A673 (cell line): ENCODE measurements at regions not wholly inside any gene's neighbourhood (a gene's known extent, or its start where the extent isn't known, plus 50 kb on each side); places are given as distances from the start of the nearest gene placed in this dataset.
"Not testable (repeated sequence)": the region's sequence is repeated elsewhere in the genome, so short reads cannot be mapped to it uniquely, and the experiment has no call there.

Source experiments
- BruUV-seq: library from RNA; stranded (reverse); fragments of 400-500 nt; replicated peaks from 2 replicates; lab custom pipeline; 2021; lab: Mats Ljungman, UMichigan
- CTCF ChIA-PET: fragments of 300-600 bp; sonication (Branson Sonifier 250); formaldehyde crosslinking; loops from one replicate; lab custom pipeline; 2022; ENCODE audit warnings: antibody characterized with exemption; lab: Charles Lee
- POLR2A ChIA-PET: fragments of 300-600 bp; sonication (Branson Sonifier 250); formaldehyde crosslinking; loops from one replicate; lab custom pipeline; 2022; ENCODE audit warnings: antibody characterized with exemption; ENCODE audit not compliant: low non-redundant PET; lab: Charles Lee
- DNase-seq: peaks from one replicate; pipeline ENCODE4 v3.0.0-alpha.2; 2015; ENCODE audit warnings: low spot score
- H3K27ac ChIP-seq: fragments of 200-600 bp; sonication (generic); 2 replicates; pipeline ENCODE4 v1.5.1; 2016; ENCODE audit warnings: mixed run types, low read depth, mild to moderate bottlenecking, mixed read lengths, antibody characterized with exemption, low read length; ENCODE audit not compliant: poor library complexity, severe bottlenecking
- H3K27me3 ChIP-seq: fragments of 200-600 bp; sonication (generic); replicated peaks from 2 replicates; pipeline ENCODE4 v1.6.1; 2017; ENCODE audit warnings: mixed run types, low read depth, mild to moderate bottlenecking, mixed read lengths, antibody characterized with exemption, low read length; ENCODE audit not compliant: insufficient read depth, poor library complexity
- H3K36me3 ChIP-seq: fragments of 200-600 bp; sonication (generic); 2 replicates; pipeline ENCODE4 v1.6.1; 2016; ENCODE audit warnings: mixed run types, mild to moderate bottlenecking, mixed read lengths, antibody characterized with exemption, low read length; ENCODE audit not compliant: insufficient read depth, poor library complexity, severe bottlenecking
- H3K4me1 ChIP-seq: fragments of 200-600 bp; sonication (generic); 2 replicates; pipeline ENCODE4 v1.6.1; 2017; ENCODE audit warnings: mixed run types, mild to moderate bottlenecking, mixed read lengths, antibody characterized with exemption, low read length; ENCODE audit not compliant: insufficient read depth, poor library complexity, severe bottlenecking
- H3K4me3 ChIP-seq: fragments of 200-600 bp; sonication (generic); 2 replicates; pipeline ENCODE4 v1.5.1; 2016; ENCODE audit warnings: low read depth, mixed run types, mild to moderate bottlenecking, mixed read lengths, low read length; ENCODE audit not compliant: poor library complexity, severe bottlenecking
- H3K9me3 ChIP-seq: fragments of 200-600 bp; sonication (generic); 2 replicates; pipeline ENCODE4 v1.6.1; 2016; ENCODE audit warnings: mixed run types, low read depth, mild to moderate bottlenecking, mixed read lengths, antibody characterized with exemption, low read length; ENCODE audit not compliant: poor library complexity, severe bottlenecking
- CTCF ChIP-seq: fragments of 300-800, 200-600 bp; sonication (generic); conservative IDR thresholded peaks from 2 replicates; pipeline ENCODE4 v1.5.1; 2017; ENCODE audit warnings: low read depth, mild to moderate bottlenecking, antibody characterized with exemption, low read length, moderate library complexity, mixed read lengths
- EZH2 ChIP-seq: fragments of 200-600 bp; sonication (generic); IDR thresholded peaks from 2 replicates; pipeline ENCODE4 v1.6.1; 2017; ENCODE audit warnings: borderline replicate concordance, low read depth, mild to moderate bottlenecking, mixed read lengths, antibody characterized with exemption, low read length; ENCODE audit not compliant: poor library complexity, severe bottlenecking
- intact Hi-C: fragments of 100-400 bp; cut with micrococcal nuclease; formaldehyde crosslinking; loops from one replicate; pipeline ENCODE4 v1.10.0; 2022; ENCODE audit not compliant: unreplicated experiment

GRCh38 chr3:67244130-67244529 is 246.0 kb downstream of the KBTBD8 start:
- no peaks in the 10 kb centered on the region for H3K36me3 ChIP-seq
- no peak for TF ChIP-seq CTCF
- no peak for TF ChIP-seq EZH2
- no peak overlapping the region for H3K27ac ChIP-seq
- ChIA-PET CTCF (no interaction called here), POLR2A (no interaction called here)
- H3K4me3 ChIP-seq, result no peak overlapping the region
- intact Hi-C loops, result no loop called here
- H3K9me3 ChIP-seq, result no peaks in the 10 kb centered on the region
- peaks cover 8% of the 10 kb centered on the region for H3K27me3 ChIP-seq
- no peaks in the 10 kb centered on the region for H3K4me1 ChIP-seq
- BruUV-seq, result no TSS peak
- no peak for DNase-seq

- ChIA-PET CTCF (no interaction called here), POLR2A (no interaction called here)
- Histone ChIP-seq H3K4me1 (no peaks in the 10 kb centered on the region), H3K36me3 (no peaks in the 10 kb centered on the region), H3K27me3 (peaks cover 8% of the 10 kb centered on the region), H3K27ac (no peak overlapping the region), H3K9me3 (no peaks in the 10 kb centered on the region), H3K4me3 (no peak overlapping the region)
- intact Hi-C loops, result no loop called here
- BruUV-seq, result no TSS peak
- DNase-seq, result no peak
- TF ChIP-seq EZH2, result no peak
- no peak for TF ChIP-seq CTCF
Measured at GRCh38 chr3:67245545-67245944, 247.4 kb downstream of the KBTBD8 start.

GRCh38 chr3:67248726-67249125 is 250.6 kb downstream of the KBTBD8 start:
- Histone ChIP-seq H3K4me1 (no peaks in the 10 kb centered on the region), H3K27ac (no peak overlapping the region), H3K27me3 (no peaks in the 10 kb centered on the region), H3K4me3 (no peak overlapping the region), H3K36me3 (no peaks in the 10 kb centered on the region), H3K9me3 (no peaks in the 10 kb centered on the region)
- DNase-seq, result no peak
- no TSS peak for BruUV-seq
- ChIA-PET CTCF (no interaction called here), POLR2A (no interaction called here)
- TF ChIP-seq CTCF (no peak), EZH2 (no peak)
- intact Hi-C loops, result no loop called here

- H3K4me3 ChIP-seq, H3K27ac ChIP-seq, H3K27me3 ChIP-seq, BruUV-seq, intact Hi-C loops, H3K36me3 ChIP-seq, H3K9me3 ChIP-seq, H3K4me1 ChIP-seq, POLR2A ChIA-PET, DNase-seq, CTCF ChIA-PET: not testable (repeated sequence)
Measured at GRCh38 chr3:67252906-67253305, 254.8 kb downstream of the KBTBD8 start.
